Esophagus squamous epithelium (tissue), 4 donors: ENCODE measurements at regions not wholly inside any gene's neighbourhood (a gene's known extent, or its start where the extent isn't known, plus 50 kb on each side); places are given as distances from the start of the nearest gene placed in this dataset.
"Not testable (repeated sequence)": the region's sequence is repeated elsewhere in the genome, so short reads cannot be mapped to it uniquely, and the experiment has no call there.

Source experiments
- POLR2A ChIP-seq, 4 donors: fragments of 450-650 bp; IDR thresholded peaks; one replicate each; pipeline ENCODE4 v1.6.1; 2017; ENCODE audit warnings: antibody characterized with exemption in 4 of 4, mild to moderate bottlenecking in 4 of 4, moderate library complexity in 3 of 4
- TF ChIP-seq, protein P1 (sequence below), 6 experiments: fragments of 450-650 bp in 4 of 6; fragments of 200-600 bp in 2 of 6; sonication (generic) in 2 of 6; IDR thresholded peaks; one replicate each; pipeline ENCODE4 v1.5.1; 2016 to 2019; ENCODE audit warnings: antibody characterized with exemption in 6 of 6, mild to moderate bottlenecking in 4 of 6, moderate library complexity in 4 of 6

DNA sequence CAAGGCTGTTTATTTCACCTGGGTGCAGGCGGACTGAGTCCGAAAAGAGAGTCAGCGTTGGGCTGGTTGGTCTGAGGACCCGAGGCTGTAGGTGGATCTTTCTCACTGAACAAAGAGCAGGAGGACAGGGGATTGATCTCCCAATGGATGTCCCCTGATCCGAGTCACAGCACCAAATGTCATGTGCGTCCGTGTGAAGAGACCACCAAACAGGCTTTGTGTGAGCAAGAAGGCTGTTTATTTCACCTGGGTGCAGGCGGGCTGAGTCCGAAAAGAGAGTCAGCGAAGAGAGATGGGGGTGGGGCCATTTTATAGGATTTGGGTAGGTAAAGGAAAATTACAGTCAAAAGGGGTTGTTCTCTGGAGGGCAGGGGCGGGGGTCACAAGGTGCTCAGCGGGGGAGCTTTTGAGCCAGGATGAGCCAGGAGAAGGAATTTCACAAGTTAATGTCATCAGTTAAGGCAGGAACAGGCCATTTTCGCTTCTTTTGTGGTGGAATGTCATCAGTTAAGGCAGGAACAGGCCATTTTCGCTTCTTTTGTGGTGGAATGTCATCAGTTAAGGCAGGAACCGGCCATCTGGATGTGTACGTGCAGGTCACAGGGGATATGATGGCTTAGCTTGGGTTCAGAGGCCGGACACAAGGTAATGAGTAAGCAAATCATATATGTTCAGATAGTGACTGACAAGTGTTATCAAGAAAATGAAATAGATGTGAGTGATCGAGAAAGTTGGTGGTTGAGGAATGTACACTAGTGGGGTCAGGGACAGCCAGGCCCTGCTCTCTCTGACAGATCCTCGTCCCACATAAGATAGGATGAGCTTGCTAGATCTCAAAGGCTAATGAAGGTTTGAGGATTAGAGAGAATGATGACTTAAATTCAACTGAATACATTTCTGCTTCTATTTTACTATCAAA, 760.0 kb downstream of the KCNT2 start:
- TF ChIP-seq, protein P1, sequence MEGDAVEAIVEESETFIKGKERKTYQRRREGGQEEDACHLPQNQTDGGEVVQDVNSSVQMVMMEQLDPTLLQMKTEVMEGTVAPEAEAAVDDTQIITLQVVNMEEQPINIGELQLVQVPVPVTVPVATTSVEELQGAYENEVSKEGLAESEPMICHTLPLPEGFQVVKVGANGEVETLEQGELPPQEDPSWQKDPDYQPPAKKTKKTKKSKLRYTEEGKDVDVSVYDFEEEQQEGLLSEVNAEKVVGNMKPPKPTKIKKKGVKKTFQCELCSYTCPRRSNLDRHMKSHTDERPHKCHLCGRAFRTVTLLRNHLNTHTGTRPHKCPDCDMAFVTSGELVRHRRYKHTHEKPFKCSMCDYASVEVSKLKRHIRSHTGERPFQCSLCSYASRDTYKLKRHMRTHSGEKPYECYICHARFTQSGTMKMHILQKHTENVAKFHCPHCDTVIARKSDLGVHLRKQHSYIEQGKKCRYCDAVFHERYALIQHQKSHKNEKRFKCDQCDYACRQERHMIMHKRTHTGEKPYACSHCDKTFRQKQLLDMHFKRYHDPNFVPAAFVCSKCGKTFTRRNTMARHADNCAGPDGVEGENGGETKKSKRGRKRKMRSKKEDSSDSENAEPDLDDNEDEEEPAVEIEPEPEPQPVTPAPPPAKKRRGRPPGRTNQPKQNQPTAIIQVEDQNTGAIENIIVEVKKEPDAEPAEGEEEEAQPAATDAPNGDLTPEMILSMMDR (IDR thresholded peaks at IDR 0.05) = not testable (repeated sequence)
- TF ChIP-seq POLR2A (IDR thresholded peaks at IDR 0.05) = not testable (repeated sequence)
